NCI-H446 (cell line): ENCODE measurements at regions not wholly inside any gene's neighbourhood (a gene's known extent, or its start where the extent isn't known, plus 50 kb on each side); places are given as distances from the start of the nearest gene placed in this dataset.
"Not testable (repeated sequence)": the region's sequence is repeated elsewhere in the genome, so short reads cannot be mapped to it uniquely, and the experiment has no call there.

Experiments
- DNase-seq, 2 experiments: peaks; one replicate each; lab custom pipeline; 2025; lab: John Stamatoyannopoulos, UW

DNA sequence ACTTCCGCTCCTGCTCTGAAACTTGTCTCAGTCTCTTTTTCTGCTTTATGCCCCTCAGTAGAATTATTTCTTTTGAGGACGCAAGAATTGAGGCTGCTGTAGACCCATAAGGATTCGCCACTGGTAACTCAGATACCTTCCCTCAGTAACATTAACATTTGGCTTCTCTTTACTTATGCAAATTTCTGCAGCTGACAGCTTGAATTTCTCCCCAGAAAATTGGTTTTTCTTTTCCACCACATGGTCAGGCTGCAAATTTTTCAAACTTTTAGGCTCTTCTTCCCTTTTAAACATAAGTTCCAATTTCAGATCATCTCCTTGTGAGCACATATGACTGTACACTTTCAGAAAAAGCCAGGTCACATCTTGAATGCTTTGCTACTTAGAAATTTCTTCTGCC lies 839.3 kb upstream of the GRIA3 start:
- no peak for DNase-seq

DNA sequence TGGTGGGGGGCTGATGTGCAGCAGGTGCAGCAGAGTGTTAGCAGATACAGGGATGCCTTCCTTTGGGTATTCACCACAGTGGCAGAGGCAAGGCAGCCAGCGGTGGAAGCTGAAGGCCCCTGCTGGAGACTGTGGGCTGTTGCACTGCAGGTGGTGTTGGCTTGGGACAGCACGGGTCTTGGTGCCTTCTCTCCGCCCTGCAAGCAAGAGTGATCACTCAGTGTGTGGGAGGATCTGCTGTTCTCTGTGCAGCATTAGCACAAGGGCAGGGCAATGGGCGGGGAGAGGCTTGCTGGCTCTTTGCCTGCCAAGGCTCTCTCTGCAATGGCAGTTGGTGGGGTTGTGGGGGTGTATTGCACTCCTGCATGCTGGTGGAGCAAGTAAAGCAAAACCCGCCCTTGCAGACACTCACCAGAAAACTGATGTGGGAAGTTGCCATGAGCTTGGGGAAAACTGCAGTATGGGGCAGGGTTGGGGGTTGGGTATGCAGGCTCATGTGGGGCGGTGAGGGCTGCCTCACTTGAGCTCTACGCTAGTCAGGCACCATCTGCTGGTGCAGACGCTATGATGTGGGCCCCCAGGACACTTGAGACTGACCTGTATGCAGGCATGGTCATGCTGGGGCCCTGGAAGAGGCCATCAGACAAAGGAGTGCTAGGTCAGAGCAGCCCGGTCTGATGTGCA lies 820.8 kb upstream of the GRIA3 start:
- peak in 1 of 2 experiments; percentile 7 for DNase-seq

DNA sequence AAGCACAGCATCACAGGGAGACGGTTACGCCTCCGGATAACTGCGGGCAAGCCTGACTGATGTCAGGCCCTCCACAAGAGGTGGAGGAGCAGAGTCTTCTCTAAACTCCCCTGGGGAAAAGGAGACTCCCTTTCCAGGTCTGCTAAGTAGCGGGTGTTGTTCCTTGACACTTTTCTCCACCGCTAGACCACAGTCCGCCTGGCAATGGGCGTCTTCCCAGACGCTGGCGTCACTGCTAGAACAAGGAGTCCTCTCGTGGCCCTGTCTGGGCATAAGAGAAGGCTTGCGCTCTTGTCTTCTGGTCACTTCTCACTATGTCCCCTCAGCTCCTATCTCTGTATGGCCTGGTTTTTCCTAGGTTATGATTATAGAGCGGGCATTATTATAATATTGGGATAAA lies 808.5 kb upstream of the GRIA3 start:
- DNase-seq = not testable (repeated sequence)

DNA sequence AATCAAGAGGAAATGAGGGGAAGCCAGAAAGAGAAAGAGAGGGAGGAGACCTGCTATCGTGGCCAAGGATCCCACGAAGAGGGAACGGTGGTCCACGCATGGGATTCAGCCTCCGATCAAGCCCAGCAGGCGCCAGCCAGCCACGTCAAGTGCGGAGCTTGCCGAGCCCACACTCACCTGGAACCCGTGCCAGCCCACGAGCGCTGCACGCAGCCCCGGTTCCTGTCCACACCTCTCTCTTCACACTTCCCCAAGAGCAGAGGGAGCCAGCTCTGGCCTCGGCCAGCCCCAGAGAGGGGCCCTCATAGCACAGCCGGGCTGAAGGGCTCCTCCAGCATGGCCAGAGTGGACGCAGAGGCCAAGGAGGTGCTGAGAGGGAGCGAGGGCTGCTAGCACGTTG lies 795.1 kb upstream of the GRIA3 start:
- DNase-seq = no peak

DNA sequence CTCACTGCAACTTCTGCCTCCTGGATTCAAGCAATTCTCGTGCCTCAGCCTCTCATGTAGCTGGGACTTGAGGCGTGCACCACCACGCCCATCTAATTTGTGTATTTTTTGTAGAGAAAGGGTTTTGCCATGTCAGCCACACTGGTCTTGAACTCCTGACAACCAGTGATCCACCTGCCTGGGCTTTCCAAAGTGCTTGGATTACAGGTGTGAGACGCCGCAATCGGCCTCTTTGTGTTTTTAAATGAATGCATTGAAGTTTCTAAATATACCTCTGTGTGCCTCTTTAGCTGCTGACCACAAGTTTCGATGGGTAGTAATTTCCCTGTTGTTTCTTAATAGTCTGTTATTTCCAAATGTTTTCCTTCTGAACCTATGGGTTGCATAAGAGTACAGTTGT lies 765.3 kb upstream of the GRIA3 start:
- no peak for DNase-seq

DNA sequence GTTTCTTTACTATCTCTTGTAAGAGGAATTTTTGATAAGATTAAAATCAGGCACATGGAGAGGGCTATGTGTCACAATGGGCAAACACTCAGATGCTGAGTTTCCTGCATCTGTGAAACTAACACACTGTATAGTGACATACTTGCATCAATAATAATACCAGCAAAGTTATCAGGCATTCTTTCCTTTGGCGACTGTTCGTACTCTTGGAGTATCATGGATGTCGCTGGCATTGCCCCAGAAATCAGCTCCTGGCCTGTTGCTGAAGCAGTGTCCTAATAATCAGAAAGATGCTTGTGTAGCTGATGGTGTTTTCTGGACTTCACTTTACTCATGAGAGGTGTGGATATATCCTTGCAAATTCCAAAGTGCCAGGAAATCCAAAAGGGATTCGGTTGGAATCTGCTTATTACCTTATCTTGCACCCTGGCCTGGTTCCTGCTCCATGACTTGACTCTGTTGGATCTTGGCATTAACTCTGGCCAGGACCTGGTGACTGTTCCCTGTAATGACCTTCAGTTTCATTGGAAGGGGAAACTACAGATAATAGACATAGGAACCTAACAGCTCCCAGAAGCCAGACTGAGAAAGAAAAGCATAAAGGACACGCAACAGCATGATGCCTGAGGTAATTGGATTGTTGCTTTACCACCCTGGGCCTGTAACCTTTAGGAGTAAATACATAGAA lies 762.5 kb upstream of the GRIA3 start:
- DNase-seq = peak in 1 of 2 experiments; percentile 17

DNA sequence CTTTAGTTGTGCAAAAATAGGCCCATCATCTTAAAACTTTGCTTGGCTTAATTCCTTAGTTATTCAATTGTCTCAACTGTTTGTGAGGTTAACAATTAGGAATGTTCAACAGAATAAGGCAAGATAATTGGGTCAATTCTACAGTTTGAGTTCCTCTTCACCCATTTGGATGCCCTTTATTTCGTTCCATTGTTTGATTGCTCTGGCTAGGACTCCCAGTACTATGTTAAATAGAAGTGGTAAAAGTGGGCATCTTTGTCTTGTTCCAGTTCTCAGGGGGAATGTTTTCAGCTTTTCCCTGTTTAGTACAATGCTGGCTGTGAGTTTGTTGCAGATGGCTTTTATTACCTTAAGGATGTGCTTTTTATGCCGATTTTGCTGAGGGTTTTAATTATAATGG lies 761.5 kb upstream of the GRIA3 start:
- DNase-seq = no peak

DNA sequence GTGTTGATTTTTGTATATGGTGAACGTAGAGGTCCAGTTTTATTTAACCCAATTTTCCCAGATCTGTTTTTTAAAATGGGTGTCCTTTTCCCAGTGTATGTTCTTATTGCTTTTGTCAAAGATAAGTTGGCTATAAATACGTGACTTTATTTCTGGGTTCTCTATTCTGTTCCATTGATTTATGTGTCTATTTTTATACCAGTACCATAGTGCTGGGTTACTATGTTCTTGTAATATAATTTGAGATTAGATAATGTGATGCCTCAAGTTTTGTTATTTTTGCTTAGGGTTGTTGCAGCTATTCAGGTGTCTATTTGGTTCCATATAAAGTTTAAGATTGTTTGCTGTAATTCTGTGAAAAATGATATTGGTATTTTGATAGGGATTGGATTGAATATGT lies 749.1 kb upstream of the GRIA3 start:
- DNase-seq = no peak

DNA sequence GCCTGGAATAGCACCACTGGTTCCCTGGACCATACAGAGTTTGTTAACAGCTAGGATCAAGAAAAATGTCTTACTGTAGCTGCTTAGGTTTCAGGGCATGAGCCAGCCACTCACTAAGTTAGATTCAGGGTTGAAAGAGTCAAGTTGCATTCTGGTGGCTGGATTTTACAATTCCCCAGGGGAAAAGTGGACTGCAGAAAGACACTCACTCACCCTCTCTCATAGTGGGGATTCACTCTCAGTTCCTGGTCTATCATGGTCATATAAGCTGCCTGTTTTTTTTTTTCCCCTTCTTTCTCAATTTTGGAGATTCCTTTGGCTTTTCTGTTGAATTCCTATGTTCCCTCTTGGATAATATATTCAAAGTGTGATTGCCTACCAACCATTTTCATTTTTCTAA lies 744.2 kb upstream of the GRIA3 start:
- DNase-seq = no peak

DNA sequence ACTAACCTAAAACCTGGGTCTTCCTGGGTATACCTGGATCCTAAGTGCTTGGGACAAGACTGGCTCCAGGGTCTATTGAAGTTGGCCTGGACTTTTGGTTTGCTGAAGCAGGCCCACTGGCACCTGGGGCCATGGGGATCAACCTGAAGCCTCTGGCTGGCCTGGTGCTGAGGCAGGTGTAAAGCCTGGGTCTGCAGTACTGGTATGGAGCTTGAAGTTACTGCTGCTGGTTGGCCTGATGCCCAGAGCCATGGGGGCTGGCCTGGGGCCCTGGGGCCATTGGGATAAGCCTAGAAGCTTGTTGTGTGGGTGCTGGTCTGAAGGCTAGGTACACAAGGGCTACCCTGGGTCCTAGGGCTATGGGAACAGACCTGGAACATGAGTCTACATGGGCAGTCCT lies 743.2 kb upstream of the GRIA3 start:
- DNase-seq = no peak

DNA sequence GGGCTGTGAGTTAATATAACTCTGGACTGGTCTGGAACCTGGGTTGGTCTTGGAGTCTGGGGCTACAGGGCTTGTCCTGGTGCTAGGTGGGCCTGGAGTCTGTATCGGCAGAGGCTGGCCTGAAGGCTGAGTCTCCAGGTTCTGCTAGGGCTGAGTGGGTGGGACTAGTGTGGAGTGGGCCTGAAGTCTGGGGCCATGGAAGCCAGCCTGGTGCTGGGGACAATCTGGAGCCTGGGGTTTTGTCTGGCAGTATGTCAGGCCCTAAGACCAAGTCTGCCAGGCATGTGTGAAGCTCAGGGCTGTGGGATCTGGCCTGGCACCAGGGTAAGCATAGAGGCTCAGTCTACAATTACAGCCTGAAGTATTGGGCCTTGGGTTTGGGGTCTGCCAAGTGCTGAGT lies 742.6 kb upstream of the GRIA3 start:
- peak in 1 of 2 experiments; percentile 61 for DNase-seq

DNA sequence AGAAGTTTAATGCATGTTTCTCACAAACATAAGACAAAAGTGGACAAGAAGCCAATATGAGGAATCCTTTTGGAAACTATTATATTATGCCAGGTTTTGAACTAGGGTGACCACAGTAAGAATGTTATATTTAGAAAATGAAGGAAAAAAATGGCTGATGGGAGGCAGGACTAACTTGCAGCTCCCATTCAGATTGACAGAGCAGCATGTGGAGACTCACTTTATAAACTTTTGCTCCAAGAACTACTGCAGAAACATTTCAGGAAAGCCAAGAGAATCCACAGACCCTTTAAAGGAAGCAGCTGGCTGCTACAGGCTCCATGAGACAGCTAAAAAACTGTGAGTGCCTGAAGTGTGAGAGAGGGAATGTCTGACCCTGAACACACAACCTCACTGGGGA lies 738.6 kb upstream of the GRIA3 start:
- DNase-seq = no peak

DNA sequence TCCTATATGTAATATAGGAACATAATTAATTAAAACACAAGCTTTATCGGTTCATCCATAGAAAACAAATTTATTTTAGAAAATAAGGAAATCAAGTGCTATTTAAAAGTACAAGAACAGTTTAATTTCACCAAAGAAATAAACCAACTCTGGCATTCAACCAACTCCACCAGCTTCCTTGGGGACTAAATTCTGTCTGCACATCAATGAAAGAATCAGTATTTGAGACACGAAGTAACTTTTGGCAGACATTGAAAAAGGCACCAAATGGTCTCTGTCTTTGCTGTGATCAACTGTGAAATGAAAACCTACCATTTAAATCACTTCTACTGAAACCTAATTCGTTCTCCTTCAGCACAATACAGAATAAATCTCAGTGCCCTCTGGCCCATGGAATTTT lies 719.7 kb upstream of the GRIA3 start:
- peak; percentile 1 to 59 for DNase-seq

DNA sequence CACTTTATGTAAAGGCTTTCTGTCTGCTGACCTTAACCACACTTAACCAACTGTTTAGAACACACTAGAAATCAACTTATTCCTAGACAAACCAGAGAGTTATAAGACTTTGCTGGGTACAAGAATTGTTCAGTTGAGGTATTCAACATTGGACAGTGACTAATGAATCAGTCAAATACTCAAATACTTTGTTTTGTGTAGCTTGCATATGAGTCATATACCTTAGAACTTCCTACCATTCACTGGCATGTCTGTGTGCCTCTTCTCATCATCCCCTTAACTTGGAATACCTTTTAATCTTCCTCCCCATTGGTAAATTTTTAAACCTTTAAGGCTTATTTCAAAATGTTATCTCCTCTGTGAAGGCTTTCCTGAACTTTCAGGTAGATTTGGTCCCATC lies 708.8 kb upstream of the GRIA3 start:
- no peak for DNase-seq

DNA sequence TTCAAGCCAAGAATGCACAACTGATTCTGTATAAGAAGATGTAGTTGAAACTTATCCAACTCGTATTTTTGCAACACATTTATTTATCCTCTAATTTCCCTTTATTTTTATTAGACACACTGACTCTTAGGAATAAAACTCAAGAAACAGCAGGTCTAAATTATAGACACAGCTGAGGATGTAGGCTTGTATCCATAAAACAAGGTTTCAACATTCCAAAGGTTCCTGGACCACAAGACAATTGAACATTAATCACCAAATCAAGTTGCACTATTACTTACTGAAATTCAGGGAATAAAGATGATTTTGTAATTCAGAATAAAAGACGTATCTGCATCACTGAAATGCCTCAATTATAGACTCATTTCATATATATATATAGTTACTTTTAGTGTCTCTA lies 683.5 kb upstream of the GRIA3 start:
- no peak for DNase-seq

DNA sequence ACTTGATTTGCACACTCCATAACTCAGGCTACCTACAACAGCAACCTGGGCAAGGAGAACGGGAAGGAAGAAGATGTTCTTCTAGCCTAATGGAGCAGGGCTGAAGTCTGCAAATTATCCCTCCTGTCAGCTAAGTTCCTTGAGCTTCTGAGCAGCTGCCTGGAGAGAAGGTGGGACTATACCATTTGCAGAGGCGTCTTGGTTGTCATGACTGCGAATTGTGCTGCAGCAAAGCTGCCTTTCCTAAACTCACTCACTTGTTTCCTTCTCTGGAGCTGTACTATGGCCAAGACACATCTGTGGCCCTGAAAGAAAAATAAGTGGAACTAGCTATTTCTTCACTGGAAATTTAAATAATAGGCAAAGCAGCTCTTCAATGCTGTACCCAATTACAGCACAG lies 682.4 kb upstream of the GRIA3 start:
- DNase-seq = no peak

DNA sequence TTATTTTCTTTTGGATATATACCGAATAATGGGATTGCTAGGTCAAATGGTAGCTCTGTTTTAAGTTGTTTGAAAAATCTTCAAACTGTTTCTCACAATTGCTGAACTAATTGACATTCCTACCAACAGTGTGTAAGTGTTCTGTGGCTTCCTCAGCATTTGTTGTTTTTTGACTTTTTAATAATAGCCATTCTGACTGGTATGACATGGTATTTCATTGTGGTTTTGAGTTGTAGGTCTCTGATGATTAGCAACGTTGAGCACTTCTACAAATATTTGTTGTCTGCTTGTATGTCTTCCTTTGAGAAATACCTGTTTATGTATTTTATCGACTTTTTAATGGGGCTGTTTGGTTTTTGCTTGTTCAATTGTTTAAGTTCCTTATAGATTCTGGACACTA lies 680.1 kb upstream of the GRIA3 start:
- no peak for DNase-seq

DNA sequence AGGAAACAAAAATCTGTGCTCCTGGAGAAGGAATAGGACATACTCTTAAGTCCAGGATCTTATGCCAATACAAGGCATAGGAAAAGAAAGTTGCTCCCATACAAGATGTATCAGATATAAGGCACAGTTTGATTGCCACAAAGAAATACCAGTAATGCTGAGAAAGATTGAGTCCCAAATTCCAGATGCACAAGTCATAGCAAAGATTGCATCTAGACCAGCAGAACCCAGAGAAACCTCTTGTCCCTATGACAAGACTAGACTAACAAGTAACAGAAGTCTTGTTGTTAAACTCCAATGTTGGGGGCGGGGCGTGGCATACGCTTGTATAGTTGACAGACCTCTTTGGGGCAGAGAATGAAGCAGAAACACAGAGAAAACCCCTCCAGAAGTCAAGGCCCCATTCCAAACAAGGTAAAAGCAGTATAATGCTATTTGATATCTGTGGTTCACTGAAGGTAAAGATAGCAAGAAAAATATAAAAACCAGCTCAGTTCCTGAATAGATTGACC lies 671.5 kb upstream of the GRIA3 start:
- DNase-seq = no peak

DNA sequence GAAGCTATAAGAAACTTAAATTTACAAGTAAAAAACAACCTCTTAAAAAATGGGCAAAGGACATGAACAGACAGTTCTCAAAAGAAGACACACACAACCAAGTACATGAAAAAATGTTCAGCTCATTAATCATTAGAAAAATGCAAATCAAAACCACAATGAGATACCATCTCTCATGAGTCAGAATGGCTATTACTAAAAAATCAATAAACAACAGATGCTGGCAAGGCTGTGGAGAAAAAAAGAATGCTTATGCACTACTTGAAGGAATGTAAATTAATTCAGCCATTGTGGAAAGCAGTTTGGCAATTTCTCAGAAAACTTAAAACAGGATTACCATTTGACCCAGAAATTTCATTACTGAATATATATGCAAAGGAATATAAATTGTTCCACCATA lies 666.3 kb upstream of the GRIA3 start:
- DNase-seq = no peak

DNA sequence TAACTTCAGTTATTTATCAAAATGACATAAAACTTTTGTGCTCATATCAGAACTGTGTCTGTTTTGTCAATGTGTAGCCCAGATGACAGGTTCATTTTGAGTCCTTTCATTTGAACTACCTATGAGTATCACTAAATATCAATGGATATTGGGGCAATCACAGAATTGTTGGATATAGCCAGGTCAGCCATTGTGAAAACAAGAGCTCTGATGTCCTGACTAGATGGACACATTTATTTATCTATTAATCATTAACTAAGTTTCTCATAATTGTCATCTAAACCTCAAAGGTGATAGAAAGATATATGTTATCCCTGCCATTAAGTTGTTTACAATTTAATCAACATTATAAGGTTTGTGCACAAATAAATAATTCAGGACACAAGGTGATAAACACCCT lies 638.3 kb upstream of the GRIA3 start:
- no peak for DNase-seq

DNA sequence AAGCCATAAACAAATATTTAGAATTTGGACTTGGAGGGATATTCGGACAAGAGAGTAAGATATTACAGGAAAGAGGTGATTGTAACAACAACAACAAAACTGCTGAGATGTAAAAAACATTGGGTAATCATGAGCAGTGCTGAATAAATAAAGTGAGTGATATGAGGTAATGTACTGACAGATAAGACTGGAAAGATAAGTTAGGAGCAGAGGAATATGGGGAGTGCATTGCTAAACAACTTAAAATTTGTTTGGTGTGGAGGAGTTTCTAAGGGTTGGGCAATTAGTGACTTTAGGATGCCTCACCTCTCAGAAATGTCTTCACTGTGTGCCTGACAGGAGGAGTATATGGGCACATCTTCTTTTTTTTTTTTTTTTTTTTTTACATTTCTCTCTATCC lies 637.8 kb upstream of the GRIA3 start:
- no peak for DNase-seq

DNA sequence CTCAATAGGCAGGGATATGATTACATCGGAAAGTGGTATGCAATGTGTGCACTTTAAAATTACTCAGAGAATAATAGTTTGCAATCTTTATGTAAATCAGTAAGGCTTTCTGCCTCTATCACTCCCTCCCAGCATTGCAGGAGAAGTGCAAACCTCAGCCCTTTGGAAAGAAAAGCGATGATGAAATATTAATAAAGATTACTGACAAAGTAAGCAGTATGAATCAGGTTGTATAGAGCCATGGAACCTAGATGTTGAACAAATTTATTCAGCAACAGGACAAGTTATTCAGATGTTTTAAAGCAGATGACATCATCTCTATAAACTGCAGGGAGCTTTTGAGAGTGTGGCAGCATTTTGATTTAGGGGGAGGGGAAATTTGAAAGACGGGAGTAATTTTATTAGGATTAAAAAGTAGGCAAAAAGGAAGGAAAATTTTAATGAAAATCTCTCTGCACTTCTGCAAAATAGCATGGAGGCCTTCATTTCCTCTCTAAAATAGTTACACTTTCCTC lies 631.7 kb upstream of the GRIA3 start:
- DNase-seq = no peak

DNA sequence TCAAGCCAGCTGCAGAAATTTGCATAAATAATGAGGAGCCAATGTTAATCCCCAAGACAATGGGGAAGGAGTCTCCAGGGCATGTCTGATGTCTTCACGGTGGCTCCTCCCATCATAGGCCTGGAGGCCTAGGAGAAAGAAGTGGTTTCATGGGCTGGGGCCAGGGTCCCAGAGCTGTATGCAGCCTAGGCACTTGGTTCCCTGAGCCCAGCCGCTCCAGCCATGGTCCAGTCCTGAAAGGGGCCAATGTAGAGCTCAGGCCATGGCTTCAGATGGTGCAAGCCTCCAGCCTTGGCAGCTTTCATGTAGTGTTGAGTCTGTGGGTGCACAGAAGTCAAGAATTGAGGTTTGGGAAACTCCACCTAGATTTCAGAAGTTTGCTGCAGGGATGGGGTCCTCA lies 628.2 kb upstream of the GRIA3 start:
- no peak for DNase-seq

DNA sequence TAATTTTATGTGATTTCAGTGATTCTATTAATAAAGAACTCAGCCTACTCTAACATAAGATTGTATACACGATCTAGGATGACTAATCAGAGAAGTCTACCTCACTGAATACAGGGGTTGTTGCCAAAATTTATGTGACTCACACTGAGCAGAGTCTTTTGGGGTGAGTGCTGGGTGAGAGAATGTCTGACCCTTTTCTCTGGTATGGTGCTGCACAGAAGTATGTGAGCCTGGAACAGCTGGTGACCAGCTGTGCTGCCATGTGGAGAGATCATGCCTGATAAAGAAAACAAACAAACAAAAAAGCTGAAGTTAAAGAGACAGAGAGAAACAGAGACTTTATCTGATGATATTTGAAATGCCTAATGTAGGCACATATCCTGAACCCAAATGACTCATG lies 618.1 kb upstream of the GRIA3 start:
- peak in 1 of 2 experiments; percentile 0 for DNase-seq
